Panc1 (cell line): ENCODE measurements at regions not wholly inside any gene's neighbourhood (a gene's known extent, or its start where the extent isn't known, plus 50 kb on each side); places are given as distances from the start of the nearest gene placed in this dataset.

Experiments used
- POLR2AphosphoS5 ChIP-seq: IDR thresholded peaks from 2 replicates; pipeline ENCODE4 v1.6.1; 2012; ENCODE audit warnings: mild to moderate bottlenecking, low read depth, low read length, moderate library complexity
- SIN3A ChIP-seq: IDR thresholded peaks from 2 replicates; pipeline ENCODE4 v1.6.1; 2012; ENCODE audit warnings: low read depth, mild to moderate bottlenecking, low read length, moderate library complexity, borderline replicate concordance; ENCODE audit not compliant: insufficient read depth
- TCF7L2 ChIP-seq: IDR thresholded peaks from 2 replicates; pipeline ENCODE4 v1.6.1; 2011; ENCODE audit warnings: mild to moderate bottlenecking, low read depth, low read length, inconsistent platforms
- TF ChIP-seq, protein P1 (sequence below): fragments of 450-650 bp; IDR thresholded peaks from 2 replicates; pipeline ENCODE4 v1.5.1; 2017; ENCODE audit warnings: mild to moderate bottlenecking
- TF ChIP-seq, protein P2 (sequence below), 2 experiments: IDR thresholded peaks; 2 replicates each; pipeline ENCODE4 v1.6.1; 2011 to 2012; ENCODE audit warnings: low read depth in 2 of 2, control low read depth in 1 of 2, low read length in 1 of 2, mild to moderate bottlenecking in 1 of 2, moderate library complexity in 1 of 2; ENCODE audit not compliant: insufficient read depth in 1 of 2

DNA sequence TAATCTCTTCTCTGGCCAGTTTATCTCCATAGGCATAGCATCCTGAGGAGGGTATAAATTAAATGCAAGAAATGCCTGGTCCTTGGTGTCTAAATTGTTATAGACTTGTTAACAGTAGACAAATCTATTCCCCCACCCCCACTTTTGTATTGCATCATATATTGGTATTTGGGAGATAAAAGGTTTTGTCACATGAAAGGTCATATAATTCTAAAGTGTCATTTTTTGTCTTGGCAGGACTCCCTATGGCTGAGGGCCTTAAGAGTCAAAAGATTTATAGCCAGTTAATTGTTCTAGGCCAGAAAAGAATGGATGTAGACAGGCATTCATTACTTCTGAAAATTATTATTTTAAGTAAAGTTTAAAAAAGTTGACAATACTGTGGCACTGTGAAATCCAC lies 90.3 kb upstream of the MOCS2 start:
- TF ChIP-seq, protein P1, sequence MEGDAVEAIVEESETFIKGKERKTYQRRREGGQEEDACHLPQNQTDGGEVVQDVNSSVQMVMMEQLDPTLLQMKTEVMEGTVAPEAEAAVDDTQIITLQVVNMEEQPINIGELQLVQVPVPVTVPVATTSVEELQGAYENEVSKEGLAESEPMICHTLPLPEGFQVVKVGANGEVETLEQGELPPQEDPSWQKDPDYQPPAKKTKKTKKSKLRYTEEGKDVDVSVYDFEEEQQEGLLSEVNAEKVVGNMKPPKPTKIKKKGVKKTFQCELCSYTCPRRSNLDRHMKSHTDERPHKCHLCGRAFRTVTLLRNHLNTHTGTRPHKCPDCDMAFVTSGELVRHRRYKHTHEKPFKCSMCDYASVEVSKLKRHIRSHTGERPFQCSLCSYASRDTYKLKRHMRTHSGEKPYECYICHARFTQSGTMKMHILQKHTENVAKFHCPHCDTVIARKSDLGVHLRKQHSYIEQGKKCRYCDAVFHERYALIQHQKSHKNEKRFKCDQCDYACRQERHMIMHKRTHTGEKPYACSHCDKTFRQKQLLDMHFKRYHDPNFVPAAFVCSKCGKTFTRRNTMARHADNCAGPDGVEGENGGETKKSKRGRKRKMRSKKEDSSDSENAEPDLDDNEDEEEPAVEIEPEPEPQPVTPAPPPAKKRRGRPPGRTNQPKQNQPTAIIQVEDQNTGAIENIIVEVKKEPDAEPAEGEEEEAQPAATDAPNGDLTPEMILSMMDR: no peak
- no peak for TF ChIP-seq POLR2AphosphoS5
- no peak for TF ChIP-seq SIN3A
- TF ChIP-seq TCF7L2: no peak
- TF ChIP-seq, protein P2, sequence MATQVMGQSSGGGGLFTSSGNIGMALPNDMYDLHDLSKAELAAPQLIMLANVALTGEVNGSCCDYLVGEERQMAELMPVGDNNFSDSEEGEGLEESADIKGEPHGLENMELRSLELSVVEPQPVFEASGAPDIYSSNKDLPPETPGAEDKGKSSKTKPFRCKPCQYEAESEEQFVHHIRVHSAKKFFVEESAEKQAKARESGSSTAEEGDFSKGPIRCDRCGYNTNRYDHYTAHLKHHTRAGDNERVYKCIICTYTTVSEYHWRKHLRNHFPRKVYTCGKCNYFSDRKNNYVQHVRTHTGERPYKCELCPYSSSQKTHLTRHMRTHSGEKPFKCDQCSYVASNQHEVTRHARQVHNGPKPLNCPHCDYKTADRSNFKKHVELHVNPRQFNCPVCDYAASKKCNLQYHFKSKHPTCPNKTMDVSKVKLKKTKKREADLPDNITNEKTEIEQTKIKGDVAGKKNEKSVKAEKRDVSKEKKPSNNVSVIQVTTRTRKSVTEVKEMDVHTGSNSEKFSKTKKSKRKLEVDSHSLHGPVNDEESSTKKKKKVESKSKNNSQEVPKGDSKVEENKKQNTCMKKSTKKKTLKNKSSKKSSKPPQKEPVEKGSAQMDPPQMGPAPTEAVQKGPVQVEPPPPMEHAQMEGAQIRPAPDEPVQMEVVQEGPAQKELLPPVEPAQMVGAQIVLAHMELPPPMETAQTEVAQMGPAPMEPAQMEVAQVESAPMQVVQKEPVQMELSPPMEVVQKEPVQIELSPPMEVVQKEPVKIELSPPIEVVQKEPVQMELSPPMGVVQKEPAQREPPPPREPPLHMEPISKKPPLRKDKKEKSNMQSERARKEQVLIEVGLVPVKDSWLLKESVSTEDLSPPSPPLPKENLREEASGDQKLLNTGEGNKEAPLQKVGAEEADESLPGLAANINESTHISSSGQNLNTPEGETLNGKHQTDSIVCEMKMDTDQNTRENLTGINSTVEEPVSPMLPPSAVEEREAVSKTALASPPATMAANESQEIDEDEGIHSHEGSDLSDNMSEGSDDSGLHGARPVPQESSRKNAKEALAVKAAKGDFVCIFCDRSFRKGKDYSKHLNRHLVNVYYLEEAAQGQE (IDR thresholded peaks at IDR 0.05; ENCODE audit: insufficient read depth in 1 of 2, low read depth in 2 of 2, low read length in 1 of 2): no peak
